ENCODE measurements at regions not wholly inside any gene's neighbourhood (a gene's known extent, or its start where the extent isn't known, plus 50 kb on each side); places are given as distances from the start of the nearest gene placed in this dataset.

- DNase-seq (ENCODE audit: low spot score) = no peak
- Histone ChIP-seq H3K27ac (no peak overlapping the region), H3K4me2 (no peak overlapping the region), H3K4me3 (no peak overlapping the region), H3K79me2 (no peaks in the 10 kb centered on the region), H3K4me1 (ENCODE audit: insufficient read depth) (peaks cover 14% of the 10 kb centered on the region), H3K27me3 (no peaks in the 10 kb centered on the region), H3K36me3 (replicated peaks; ENCODE audit: insufficient read depth, low read depth) (no peaks in the 10 kb centered on the region), H4K20me1 (ENCODE audit: insufficient read depth, poor library complexity, severe bottlenecking) (no peaks in the 10 kb centered on the region), H3K9me2 (replicated peaks; ENCODE audit: insufficient read depth) (no peaks in the 10 kb centered on the region), H3K9me3 (ENCODE audit: low read depth) (peaks cover 2% of the 10 kb centered on the region), H2AFZ (no peak overlapping the region)
- WGBS (ENCODE audit: low lambda C conversion rate, missing lambda C conversion rate) = 87% methylated on average over 3 of the region's 3 CpGs
- TF ChIP-seq EZH2 (IDR thresholded peaks at IDR 0.05; ENCODE audit: borderline replicate concordance) (no peak), EZH2phosphoT487 (IDR thresholded peaks at IDR 0.05; ENCODE audit: low read depth, severe bottlenecking, unreplicated experiment) (no peak), CTCF (IDR thresholded peaks at IDR 0.05; ENCODE audit: poor library complexity) (no peak)
These were observed 151.2 kb upstream of the HS6ST1 start for GRCh38 chr2:128469875-128470274.

- H3K36me3 ChIP-seq (replicated peaks; ENCODE audit: insufficient read depth, low read depth) = no peaks in the 10 kb centered on the region
- H3K9me3 ChIP-seq (ENCODE audit: low read depth) = peaks cover 2% of the 10 kb centered on the region
- H3K27ac ChIP-seq = peak overlapping the region; percentile 76
- TF ChIP-seq EZH2phosphoT487 (IDR thresholded peaks at IDR 0.05; ENCODE audit: low read depth, severe bottlenecking, unreplicated experiment) (no peak), CTCF (IDR thresholded peaks at IDR 0.05; ENCODE audit: poor library complexity) (no peak), EZH2 (IDR thresholded peaks at IDR 0.05; ENCODE audit: borderline replicate concordance) (no peak)
- H4K20me1 ChIP-seq (ENCODE audit: insufficient read depth, poor library complexity, severe bottlenecking) = no peaks in the 10 kb centered on the region
- DNase-seq (ENCODE audit: low spot score) = no peak
- peak overlapping the region; percentile 55 for H3K4me2 ChIP-seq
- WGBS (ENCODE audit: low lambda C conversion rate, missing lambda C conversion rate) = 60% methylated on average over 5 of the region's 5 CpGs
- H3K4me3 ChIP-seq = no peak overlapping the region
- no peaks in the 10 kb centered on the region for H3K79me2 ChIP-seq
- no peaks in the 10 kb centered on the region for H3K27me3 ChIP-seq
- H3K9me2 ChIP-seq (replicated peaks; ENCODE audit: insufficient read depth) = no peaks in the 10 kb centered on the region
- peaks cover 14% of the 10 kb centered on the region for H3K4me1 ChIP-seq (ENCODE audit: insufficient read depth)
- peak overlapping the region; percentile 45 for H2AFZ ChIP-seq
These were observed 154.1 kb upstream of the HS6ST1 start for GRCh38 chr2:128472789-128473174.

- H3K36me3 ChIP-seq (replicated peaks; ENCODE audit: insufficient read depth, low read depth) = no peaks in the 10 kb centered on the region
- peaks cover 14% of the 10 kb centered on the region for H3K4me1 ChIP-seq (ENCODE audit: insufficient read depth)
- no peaks in the 10 kb centered on the region for H4K20me1 ChIP-seq (ENCODE audit: insufficient read depth, poor library complexity, severe bottlenecking)
- TF ChIP-seq EZH2phosphoT487 (IDR thresholded peaks at IDR 0.05; ENCODE audit: low read depth, severe bottlenecking, unreplicated experiment) (no peak), CTCF (IDR thresholded peaks at IDR 0.05; ENCODE audit: poor library complexity) (no peak), EZH2 (IDR thresholded peaks at IDR 0.05; ENCODE audit: borderline replicate concordance) (no peak)
- peak overlapping the region; percentile 55 for H3K4me2 ChIP-seq
- peak overlapping the region; percentile 76 for H3K27ac ChIP-seq
- H3K9me2 ChIP-seq (replicated peaks; ENCODE audit: insufficient read depth) = no peaks in the 10 kb centered on the region
- peak; percentile 55 for DNase-seq (ENCODE audit: low spot score)
- H3K4me3 ChIP-seq = no peak overlapping the region
- H3K79me2 ChIP-seq = no peaks in the 10 kb centered on the region
- H2AFZ ChIP-seq = peak overlapping the region; percentile 45
- 53% methylated on average over 25 of the region's 26 CpGs for WGBS (ENCODE audit: low lambda C conversion rate, missing lambda C conversion rate)
- peaks cover 2% of the 10 kb centered on the region for H3K9me3 ChIP-seq (ENCODE audit: low read depth)
- H3K27me3 ChIP-seq = no peaks in the 10 kb centered on the region
These were observed 154.7 kb upstream of the HS6ST1 start for GRCh38 chr2:128473175-128474035.
